ENCODE measurements at regions not wholly inside any gene's neighbourhood (a gene's known extent, or its start where the extent isn't known, plus 50 kb on each side); places are given as distances from the start of the nearest gene placed in this dataset.

DNA sequence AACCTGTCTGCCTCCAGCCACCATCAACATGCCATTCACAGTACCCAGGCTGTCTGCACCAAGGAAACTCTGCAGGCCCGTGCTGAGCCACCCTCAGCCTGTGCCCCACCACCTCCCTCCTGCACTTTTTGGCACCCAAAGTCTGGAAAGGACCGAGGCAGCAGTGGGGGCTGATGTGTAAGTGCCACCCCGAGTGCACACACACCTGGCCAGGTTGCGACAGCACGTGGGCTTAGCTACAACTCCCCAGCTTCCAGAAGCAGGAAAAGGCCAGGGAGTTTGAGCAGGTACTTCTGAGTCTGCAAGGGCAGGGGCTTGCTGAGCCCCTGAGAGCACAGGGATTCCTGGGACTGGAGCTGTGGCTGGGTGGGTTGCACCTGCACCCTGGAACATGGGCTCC, 303.3 kb upstream of the OPRM1 start:
- TF ChIP-seq, protein P1, sequence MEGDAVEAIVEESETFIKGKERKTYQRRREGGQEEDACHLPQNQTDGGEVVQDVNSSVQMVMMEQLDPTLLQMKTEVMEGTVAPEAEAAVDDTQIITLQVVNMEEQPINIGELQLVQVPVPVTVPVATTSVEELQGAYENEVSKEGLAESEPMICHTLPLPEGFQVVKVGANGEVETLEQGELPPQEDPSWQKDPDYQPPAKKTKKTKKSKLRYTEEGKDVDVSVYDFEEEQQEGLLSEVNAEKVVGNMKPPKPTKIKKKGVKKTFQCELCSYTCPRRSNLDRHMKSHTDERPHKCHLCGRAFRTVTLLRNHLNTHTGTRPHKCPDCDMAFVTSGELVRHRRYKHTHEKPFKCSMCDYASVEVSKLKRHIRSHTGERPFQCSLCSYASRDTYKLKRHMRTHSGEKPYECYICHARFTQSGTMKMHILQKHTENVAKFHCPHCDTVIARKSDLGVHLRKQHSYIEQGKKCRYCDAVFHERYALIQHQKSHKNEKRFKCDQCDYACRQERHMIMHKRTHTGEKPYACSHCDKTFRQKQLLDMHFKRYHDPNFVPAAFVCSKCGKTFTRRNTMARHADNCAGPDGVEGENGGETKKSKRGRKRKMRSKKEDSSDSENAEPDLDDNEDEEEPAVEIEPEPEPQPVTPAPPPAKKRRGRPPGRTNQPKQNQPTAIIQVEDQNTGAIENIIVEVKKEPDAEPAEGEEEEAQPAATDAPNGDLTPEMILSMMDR (IDR thresholded peaks at IDR 0.05) = no peak
- TF ChIP-seq POLR2A (IDR thresholded peaks at IDR 0.05) = no peak

Data from right lobe of liver (tissue), 4 donors.